ENCODE measurements at regions not wholly inside any gene's neighbourhood (a gene's known extent, or its start where the extent isn't known, plus 50 kb on each side); places are given as distances from the start of the nearest gene placed in this dataset.

- FAIRE-seq: no peak
- Mint-ChIP-seq H3K9me3 (ENCODE audit: unreplicated experiment) (peaks cover 2% of the 10 kb centered on the region), H3K36me3 (ENCODE audit: low read depth, unreplicated experiment) (peaks cover 4% of the 10 kb centered on the region), H3K4me1 (ENCODE audit: low read depth, unreplicated experiment) (no peaks in the 10 kb centered on the region), H3K27me3 (ENCODE audit: low read depth, unreplicated experiment) (peaks cover 21% of the 10 kb centered on the region), H3K27ac (ENCODE audit: unreplicated experiment) (no peak overlapping the region), H3K4me3 (ENCODE audit: unreplicated experiment) (no peak overlapping the region)
- DNase-seq (ENCODE audit: low read depth): no peak
- Histone ChIP-seq H3K4me2 (ENCODE audit: low read length) (no peak overlapping the region), H4K20me1 (ENCODE audit: insufficient read depth, low read length) (no peaks in the 10 kb centered on the region), H3K9me3 (ENCODE audit: insufficient read depth, low read depth, low read length) (no peaks in the 10 kb centered on the region), H3K36me3 (ENCODE audit: insufficient read depth, low read length) (no peaks in the 10 kb centered on the region), H2AFZ (ENCODE audit: low read depth, low read length) (no peak overlapping the region), H3K27ac (ENCODE audit: low read depth, low read length) (no peak overlapping the region), H3K4me3 (ENCODE audit: insufficient read depth, low read depth, low read length) (no peak overlapping the region), H3K4me1 (ENCODE audit: insufficient read depth, low read length) (no peaks in the 10 kb centered on the region), H3K9ac (ENCODE audit: low read length) (no peak overlapping the region), H3K27me3 (ENCODE audit: insufficient read depth, low read length) (no peaks in the 10 kb centered on the region), H3K79me2 (ENCODE audit: insufficient read depth, low read length) (no peaks in the 10 kb centered on the region)
- TF ChIP-seq EZH2 (IDR thresholded peaks at IDR 0.05; ENCODE audit: insufficient read depth, low read length): no peak
- no peak for TF ChIP-seq CTCF (IDR thresholded peaks at IDR 0.05; ENCODE audit: insufficient read depth, low read depth, low read length)
Measured at GRCh38 chr11:71144736-71145135, 107.6 kb downstream of the SHANK2 start.

DNA sequence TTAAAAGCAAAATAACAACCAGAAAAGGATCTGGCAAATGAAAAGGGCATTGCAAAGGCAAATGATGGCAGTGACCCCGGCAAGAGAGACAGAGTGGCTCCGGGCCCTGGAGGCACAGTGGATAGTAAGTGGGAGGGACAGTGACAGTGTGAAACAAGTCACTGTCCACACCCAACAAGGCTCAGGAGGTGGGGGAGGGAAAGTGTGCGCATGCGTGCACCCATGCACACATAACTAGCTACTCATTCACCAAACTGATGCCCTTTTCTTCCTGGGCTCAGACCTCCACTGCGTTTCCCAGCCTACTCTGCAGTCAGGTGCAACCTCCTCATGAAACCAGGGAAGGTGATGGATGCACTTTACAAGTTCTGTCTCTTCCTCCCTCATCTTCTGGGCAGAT is 108.4 kb downstream of the SHANK2 start:
- FAIRE-seq: no peak
- Mint-ChIP-seq H3K36me3 (ENCODE audit: low read depth, unreplicated experiment) (peaks cover 4% of the 10 kb centered on the region), H3K9me3 (ENCODE audit: unreplicated experiment) (peaks cover 2% of the 10 kb centered on the region), H3K27ac (ENCODE audit: unreplicated experiment) (no peak overlapping the region), H3K27me3 (ENCODE audit: low read depth, unreplicated experiment) (peaks cover 14% of the 10 kb centered on the region), H3K4me1 (ENCODE audit: low read depth, unreplicated experiment) (no peaks in the 10 kb centered on the region), H3K4me3 (ENCODE audit: unreplicated experiment) (no peak overlapping the region)
- Histone ChIP-seq H3K79me2 (ENCODE audit: insufficient read depth, low read length) (no peaks in the 10 kb centered on the region), H3K9ac (ENCODE audit: low read length) (no peak overlapping the region), H3K4me1 (ENCODE audit: insufficient read depth, low read length) (no peaks in the 10 kb centered on the region), H3K36me3 (ENCODE audit: insufficient read depth, low read length) (no peaks in the 10 kb centered on the region), H3K4me3 (ENCODE audit: insufficient read depth, low read depth, low read length) (no peak overlapping the region), H3K9me3 (ENCODE audit: insufficient read depth, low read depth, low read length) (no peaks in the 10 kb centered on the region), H3K4me2 (ENCODE audit: low read length) (no peak overlapping the region), H4K20me1 (ENCODE audit: insufficient read depth, low read length) (no peaks in the 10 kb centered on the region), H2AFZ (ENCODE audit: low read depth, low read length) (no peak overlapping the region), H3K27me3 (ENCODE audit: insufficient read depth, low read length) (no peaks in the 10 kb centered on the region), H3K27ac (ENCODE audit: low read depth, low read length) (no peak overlapping the region)
- TF ChIP-seq EZH2 (IDR thresholded peaks at IDR 0.05; ENCODE audit: insufficient read depth, low read length): no peak
- TF ChIP-seq CTCF (IDR thresholded peaks at IDR 0.05; ENCODE audit: insufficient read depth, low read depth, low read length): no peak
- no peak for DNase-seq (ENCODE audit: low read depth)

- no peaks in the 10 kb centered on the region for H3K36me3 ChIP-seq (ENCODE audit: insufficient read depth, low read length)
- no peak overlapping the region for H3K9ac ChIP-seq (ENCODE audit: low read length)
- H3K27me3 Mint-ChIP-seq (ENCODE audit: low read depth, unreplicated experiment): peaks cover 2% of the 10 kb centered on the region
- no peaks in the 10 kb centered on the region for H3K27me3 ChIP-seq (ENCODE audit: insufficient read depth, low read length)
- TF ChIP-seq EZH2 (IDR thresholded peaks at IDR 0.05; ENCODE audit: insufficient read depth, low read length) (no peak), CTCF (IDR thresholded peaks at IDR 0.05; ENCODE audit: insufficient read depth, low read depth, low read length) (no peak)
- no peak overlapping the region for H2AFZ ChIP-seq (ENCODE audit: low read depth, low read length)
- H3K4me3 ChIP-seq (ENCODE audit: insufficient read depth, low read depth, low read length): no peak overlapping the region
- no peak overlapping the region for H3K27ac ChIP-seq (ENCODE audit: low read depth, low read length)
- DNase-seq (ENCODE audit: low read depth): no peak
- H3K79me2 ChIP-seq (ENCODE audit: insufficient read depth, low read length): no peaks in the 10 kb centered on the region
- H3K4me1 Mint-ChIP-seq (ENCODE audit: low read depth, unreplicated experiment): no peaks in the 10 kb centered on the region
- no peak overlapping the region for H3K4me3 Mint-ChIP-seq (ENCODE audit: unreplicated experiment)
- H3K9me3 Mint-ChIP-seq (ENCODE audit: unreplicated experiment): no peaks in the 10 kb centered on the region
- H3K9me3 ChIP-seq (ENCODE audit: insufficient read depth, low read depth, low read length): no peaks in the 10 kb centered on the region
- FAIRE-seq: no peak
- H3K4me2 ChIP-seq (ENCODE audit: low read length): no peak overlapping the region
- no peaks in the 10 kb centered on the region for H4K20me1 ChIP-seq (ENCODE audit: insufficient read depth, low read length)
- no peaks in the 10 kb centered on the region for H3K36me3 Mint-ChIP-seq (ENCODE audit: low read depth, unreplicated experiment)
- H3K4me1 ChIP-seq (ENCODE audit: insufficient read depth, low read length): no peaks in the 10 kb centered on the region
- H3K27ac Mint-ChIP-seq (ENCODE audit: unreplicated experiment): no peak overlapping the region
Measured at GRCh38 chr11:71140206-71140919, 112.0 kb downstream of the SHANK2 start.
